Lower leg skin (tissue), 4 donors: ENCODE measurements at regions not wholly inside any gene's neighbourhood (a gene's known extent, or its start where the extent isn't known, plus 50 kb on each side); places are given as distances from the start of the nearest gene placed in this dataset.

Experiments used
- DNase-seq, 2 donors: peaks; one replicate each; pipeline ENCODE4 v3.0.0-alpha.2; 2019; ENCODE audit warnings: low spot score in 2 of 2
- H3K4me3 ChIP-seq: fragments of 200-600 bp; sonication (generic); 2 replicates; pipeline ENCODE4 v1.5.1; 2017; ENCODE audit warnings: mild to moderate bottlenecking, low read depth; ENCODE audit not compliant: poor library complexity, severe bottlenecking
- POLR2A ChIP-seq, 2 donors: fragments of 450-650 bp; IDR thresholded peaks; one replicate each; pipeline ENCODE4 v1.6.1; 2016 to 2017; ENCODE audit warnings: antibody characterized with exemption in 2 of 2, mild to moderate bottlenecking in 1 of 2, moderate library complexity in 1 of 2
- WGBS, 2 donors: methylation state at CpG; one replicate each; pipeline ENCODE4 v1.1.5; 2018; 5-methylcytosine and 5-hydroxymethylcytosine counted together
- intact Hi-C: fragments of 100-400 bp; cut with DNase I; formaldehyde crosslinking; loops from one replicate; pipeline ENCODE4 v1.15.0; 2023; ENCODE audit warnings: low total_unique reads
- TF ChIP-seq, protein P1 (sequence below), 3 donors: fragments of 450-650 bp; IDR thresholded peaks; one replicate each; pipeline ENCODE4 v1.5.1; 2016; ENCODE audit warnings: antibody characterized with exemption in 3 of 3, mild to moderate bottlenecking in 3 of 3, moderate library complexity in 2 of 3

DNA sequence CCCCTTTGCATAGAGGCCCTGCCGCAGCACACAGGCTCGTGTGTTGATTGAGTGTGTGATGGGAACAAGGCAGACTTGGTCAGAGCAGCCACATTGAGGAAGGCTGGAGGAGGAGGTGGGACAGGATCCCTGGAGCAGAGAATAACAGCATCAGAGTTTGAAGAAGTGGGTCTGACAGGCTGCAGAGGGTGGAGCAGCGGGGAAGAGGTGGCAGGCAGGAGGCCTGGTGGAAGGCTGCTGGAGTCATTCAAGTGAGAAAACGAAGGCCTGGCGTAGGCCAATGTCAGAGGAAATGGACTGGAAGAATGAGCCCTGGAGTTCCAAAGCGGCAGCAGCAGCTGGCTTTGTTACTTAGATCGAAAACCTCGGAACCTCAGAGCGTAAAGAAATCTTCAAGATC is 115.0 kb upstream of the GRIK3 start:
- 72 to 75% methylated on average over 9 of the region's 9 CpGs for WGBS, 2 donors
- intact Hi-C loops: no loop called here
- TF ChIP-seq, protein P1, sequence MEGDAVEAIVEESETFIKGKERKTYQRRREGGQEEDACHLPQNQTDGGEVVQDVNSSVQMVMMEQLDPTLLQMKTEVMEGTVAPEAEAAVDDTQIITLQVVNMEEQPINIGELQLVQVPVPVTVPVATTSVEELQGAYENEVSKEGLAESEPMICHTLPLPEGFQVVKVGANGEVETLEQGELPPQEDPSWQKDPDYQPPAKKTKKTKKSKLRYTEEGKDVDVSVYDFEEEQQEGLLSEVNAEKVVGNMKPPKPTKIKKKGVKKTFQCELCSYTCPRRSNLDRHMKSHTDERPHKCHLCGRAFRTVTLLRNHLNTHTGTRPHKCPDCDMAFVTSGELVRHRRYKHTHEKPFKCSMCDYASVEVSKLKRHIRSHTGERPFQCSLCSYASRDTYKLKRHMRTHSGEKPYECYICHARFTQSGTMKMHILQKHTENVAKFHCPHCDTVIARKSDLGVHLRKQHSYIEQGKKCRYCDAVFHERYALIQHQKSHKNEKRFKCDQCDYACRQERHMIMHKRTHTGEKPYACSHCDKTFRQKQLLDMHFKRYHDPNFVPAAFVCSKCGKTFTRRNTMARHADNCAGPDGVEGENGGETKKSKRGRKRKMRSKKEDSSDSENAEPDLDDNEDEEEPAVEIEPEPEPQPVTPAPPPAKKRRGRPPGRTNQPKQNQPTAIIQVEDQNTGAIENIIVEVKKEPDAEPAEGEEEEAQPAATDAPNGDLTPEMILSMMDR (IDR thresholded peaks at IDR 0.05): no peak
- no peak for TF ChIP-seq POLR2A (IDR thresholded peaks at IDR 0.05)
- no peak for DNase-seq
- no peak overlapping the region for H3K4me3 ChIP-seq

DNA sequence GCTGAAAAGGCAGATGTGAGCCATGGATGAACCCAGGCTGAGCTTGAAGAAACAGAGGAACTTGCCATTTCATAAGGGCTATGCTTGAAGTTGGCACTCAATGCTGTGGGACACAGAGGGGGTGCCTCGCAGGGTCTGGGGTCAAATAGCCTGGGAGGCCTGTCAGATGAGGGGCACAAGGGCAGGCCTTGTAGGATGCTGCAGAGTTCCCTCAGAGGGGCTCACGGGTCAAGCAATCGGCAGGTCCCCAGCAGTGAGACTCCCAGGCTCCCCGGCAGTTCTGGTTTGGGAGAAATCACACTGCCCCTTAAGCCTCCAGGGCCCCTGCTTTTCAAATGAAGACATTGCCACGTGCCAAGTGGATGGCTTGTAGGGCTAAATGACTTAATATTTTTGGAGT is 116.7 kb upstream of the GRIK3 start:
- no peak overlapping the region for H3K4me3 ChIP-seq
- 61 to 77% methylated on average over 5 of the region's 5 CpGs for WGBS, 2 donors
- DNase-seq: no peak
- intact Hi-C loops: no loop called here
- TF ChIP-seq POLR2A (IDR thresholded peaks at IDR 0.05): no peak
- TF ChIP-seq, protein P1 (IDR thresholded peaks at IDR 0.05): no peak

DNA sequence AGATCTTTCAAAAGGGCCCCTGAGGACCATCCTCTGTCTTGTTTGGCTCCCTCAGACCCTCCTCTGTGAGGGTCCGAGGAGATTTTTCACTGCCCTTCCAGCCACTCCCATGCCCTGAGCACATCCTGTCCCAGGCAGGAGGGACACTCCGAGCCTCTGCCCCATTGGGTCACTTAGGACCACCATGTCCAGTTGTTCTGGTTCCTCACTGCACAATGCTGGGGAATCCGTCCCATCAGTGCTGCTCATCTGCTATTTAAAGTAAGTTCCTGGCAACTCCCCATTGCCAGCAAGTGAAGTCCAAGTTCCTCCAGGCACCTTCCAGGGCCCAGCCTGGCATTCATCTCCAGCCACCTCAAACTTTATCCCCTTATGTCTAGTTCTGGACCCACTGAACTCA is 117.5 kb upstream of the GRIK3 start:
- DNase-seq: peak in 1 of 2 donors; percentile 57
- WGBS, 2 donors: 64 to 65% methylated on average over 3 of the region's 3 CpGs
- TF ChIP-seq, protein P1 (IDR thresholded peaks at IDR 0.05): no peak
- no peak for TF ChIP-seq POLR2A (IDR thresholded peaks at IDR 0.05)
- intact Hi-C loops: no loop called here
- H3K4me3 ChIP-seq: no peak overlapping the region

DNA sequence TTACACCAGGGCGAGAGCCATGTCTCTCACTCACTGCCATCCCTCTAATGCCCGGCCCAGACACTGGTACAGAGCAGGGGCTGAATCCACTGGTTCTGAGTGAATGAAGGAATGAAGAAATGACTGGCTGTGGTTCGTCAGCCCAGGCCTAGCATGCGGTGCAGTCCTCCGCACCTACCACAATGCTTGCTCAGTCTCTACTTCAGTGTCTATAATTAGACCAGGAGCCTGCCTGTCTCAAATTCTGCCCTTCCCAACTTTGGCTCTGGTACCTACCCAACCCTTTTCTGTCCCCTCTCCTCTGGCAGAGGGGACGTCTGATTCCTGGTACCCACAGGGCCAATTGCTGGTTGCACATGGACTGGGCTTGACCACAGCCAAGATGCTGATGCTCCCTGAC is 118.2 kb upstream of the GRIK3 start:
- H3K4me3 ChIP-seq: no peak overlapping the region
- intact Hi-C loops: no loop called here
- WGBS, 2 donors: 69 to 77% methylated on average over 6 of the region's 6 CpGs
- TF ChIP-seq POLR2A (IDR thresholded peaks at IDR 0.05): no peak
- TF ChIP-seq, protein P1 (IDR thresholded peaks at IDR 0.05): no peak
- DNase-seq: no peak

DNA sequence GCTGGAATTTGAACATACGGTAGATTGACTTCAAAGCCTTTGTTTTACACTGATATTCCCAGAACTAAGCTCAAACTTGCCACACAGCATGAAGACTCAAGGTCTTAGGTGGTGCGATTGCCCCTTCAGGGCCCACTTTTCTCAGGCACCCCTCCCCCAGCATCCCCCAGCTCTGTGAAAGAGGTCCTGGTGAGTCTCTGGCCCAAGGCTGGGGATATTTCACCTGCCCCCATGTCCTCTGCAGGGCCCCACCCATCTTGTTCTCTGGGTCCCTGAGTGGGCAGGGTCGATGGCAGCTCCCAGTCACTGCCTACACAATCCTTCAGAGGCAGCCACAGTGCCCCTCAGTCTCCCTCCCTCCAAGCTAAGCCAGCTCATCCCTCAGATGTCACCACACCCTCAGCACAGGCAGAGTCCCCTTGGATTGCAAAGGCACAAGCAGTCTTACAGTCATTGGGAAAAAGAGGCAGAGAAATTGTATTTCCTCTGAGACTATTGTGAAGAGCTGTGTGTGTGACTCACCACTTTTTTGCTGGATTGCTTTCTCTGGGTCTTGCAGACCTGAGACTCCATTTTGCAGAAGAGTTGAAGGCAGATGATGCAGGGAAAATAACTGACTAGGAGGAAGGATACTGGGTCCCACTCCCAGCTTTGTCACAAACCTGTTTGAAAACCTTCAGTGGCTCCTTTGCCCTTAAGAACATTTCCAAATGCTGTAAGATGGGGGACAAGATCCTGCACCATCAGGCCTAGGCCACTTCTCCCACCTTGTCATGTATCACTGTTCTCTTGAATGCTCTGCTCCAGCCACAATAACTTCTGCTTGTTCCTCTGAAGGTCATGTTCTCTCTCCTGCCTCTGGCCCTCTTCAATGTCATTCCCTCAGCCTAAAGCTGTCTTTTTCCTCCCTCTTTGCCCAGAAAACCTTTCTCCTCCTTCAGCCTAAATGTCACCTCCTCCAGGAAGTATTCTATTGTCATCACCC is 119.1 kb upstream of the GRIK3 start:
- TF ChIP-seq, protein P1 (IDR thresholded peaks at IDR 0.05): no peak
- TF ChIP-seq POLR2A (IDR thresholded peaks at IDR 0.05): no peak
- DNase-seq: no peak
- 60 to 77% methylated on average over 3 of the region's 3 CpGs for WGBS, 2 donors
- intact Hi-C loops: no loop called here
- H3K4me3 ChIP-seq: no peak overlapping the region
